Skeletal muscle cell (primary cell): ENCODE measurements at regions not wholly inside any gene's neighbourhood (a gene's known extent, or its start where the extent isn't known, plus 50 kb on each side); places are given as distances from the start of the nearest gene placed in this dataset.
"Not testable (repeated sequence)": the region's sequence is repeated elsewhere in the genome, so short reads cannot be mapped to it uniquely, and the experiment has no call there.

Source experiments
- DNase-seq: peaks from one replicate; pipeline ENCODE4 v3.0.0-alpha.2; 2010; ENCODE audit warnings: low read depth
- H3K4me3 ChIP-seq: 2 replicates; pipeline ENCODE4 v1.5.1; 2011; ENCODE audit warnings: low read depth, mild to moderate bottlenecking, control low read depth, low read length, moderate library complexity

- H3K4me3 ChIP-seq = not testable (repeated sequence)
- DNase-seq = peak; percentile 90
Measured at GRCh38 chr16:29265255-29265853, 141.2 kb downstream of the NPIPB11 start.

GRCh38 chr16:29264080-29264837 lies 142.3 kb downstream of the NPIPB11 start:
- not testable (repeated sequence) for DNase-seq, H3K4me3 ChIP-seq

- not testable (repeated sequence) for H3K4me3 ChIP-seq, DNase-seq
Measured at GRCh38 chr16:29262725-29263124, 143.8 kb downstream of the NPIPB11 start.

- DNase-seq, H3K4me3 ChIP-seq: not testable (repeated sequence)
Measured at GRCh38 chr16:29261427-29262248, 144.9 kb downstream of the NPIPB11 start.

GRCh38 chr16:29260683-29261426 lies 145.7 kb downstream of the NPIPB11 start:
- not testable (repeated sequence) for DNase-seq, H3K4me3 ChIP-seq

- not testable (repeated sequence) for DNase-seq, H3K4me3 ChIP-seq
Measured at GRCh38 chr16:29259635-29260457, 146.7 kb downstream of the NPIPB11 start.

GRCh38 chr16:29258946-29259634 lies 147.4 kb downstream of the NPIPB11 start:
- not testable (repeated sequence) for DNase-seq, H3K4me3 ChIP-seq

GRCh38 chr16:29257419-29258336 lies 148.8 kb downstream of the NPIPB11 start:
- peak; percentile 21 for DNase-seq
- H3K4me3 ChIP-seq = not testable (repeated sequence)

GRCh38 chr16:29256501-29256981 lies 150.0 kb downstream of the NPIPB11 start:
- no peak for DNase-seq

GRCh38 chr16:29255957-29256356 lies 150.6 kb downstream of the NPIPB11 start:
- H3K4me3 ChIP-seq, DNase-seq: not testable (repeated sequence)

More at GRCh38 chr16:29256501-29256981, 150.0 kb downstream of the NPIPB11 start:
- H3K4me3 ChIP-seq = no peak overlapping the region

- H3K4me3 ChIP-seq, DNase-seq: not testable (repeated sequence)
Measured at GRCh38 chr16:29255496-29255796, 151.1 kb downstream of the NPIPB11 start.

GRCh38 chr16:29254676-29255495 lies 151.6 kb downstream of the NPIPB11 start:
- no peak overlapping the region for H3K4me3 ChIP-seq
- no peak for DNase-seq

GRCh38 chr16:29253716-29254590 lies 152.6 kb downstream of the NPIPB11 start:
- H3K4me3 ChIP-seq, DNase-seq: not testable (repeated sequence)

GRCh38 chr16:29253066-29253590 lies 153.4 kb downstream of the NPIPB11 start:
- H3K4me3 ChIP-seq, DNase-seq: not testable (repeated sequence)

- not testable (repeated sequence) for DNase-seq, H3K4me3 ChIP-seq
Measured at GRCh38 chr16:29252311-29252710, 154.2 kb downstream of the NPIPB11 start.
